Liver (tissue), 8 donors: ENCODE measurements at regions not wholly inside any gene's neighbourhood (a gene's known extent, or its start where the extent isn't known, plus 50 kb on each side); places are given as distances from the start of the nearest gene placed in this dataset.

Experiments used
- DNase-seq: peaks from one replicate; pipeline ENCODE4 v3.0.0-alpha.2; 2017; ENCODE audit warnings: low spot score
- H3K27ac ChIP-seq, 2 donors: one replicate each; pipeline ENCODE4 v1.7.0; 2013; ENCODE audit warnings: inconsistent platforms in 2 of 2, low read length in 2 of 2, control low read depth in 1 of 2, low read depth in 1 of 2, mild to moderate bottlenecking in 1 of 2
- H3K27me3 ChIP-seq, 4 donors: one replicate each; pipeline versions ENCODE4 v1.6.1 to v1.7.0; 2013; ENCODE audit warnings: low read length in 3 of 4, inconsistent platforms in 1 of 4, mild to moderate bottlenecking in 1 of 4, moderate library complexity in 1 of 4; ENCODE audit not compliant: control insufficient read depth in 4 of 4, insufficient read depth in 4 of 4
- H3K36me3 ChIP-seq, 4 donors: one replicate each; pipeline versions ENCODE4 v1.6.1 to v1.7.0; 2013; ENCODE audit warnings: low read length in 3 of 4, mild to moderate bottlenecking in 3 of 4, low read depth in 1 of 4, moderate library complexity in 1 of 4; ENCODE audit not compliant: control insufficient read depth in 4 of 4, insufficient read depth in 3 of 4
- H3K4me1 ChIP-seq, 4 donors: one replicate each; pipeline versions ENCODE4 v1.6.1 to v1.7.0; 2013; ENCODE audit warnings: low read length in 3 of 4, mild to moderate bottlenecking in 3 of 4, moderate library complexity in 1 of 4; ENCODE audit not compliant: control insufficient read depth in 4 of 4, insufficient read depth in 4 of 4
- H3K4me3 ChIP-seq, 3 donors: one replicate each; pipeline versions ENCODE4 v1.6.1 to v1.7.0; 2013; ENCODE audit warnings: low read length in 3 of 3, control low read depth in 1 of 3, low read depth in 1 of 3, mild to moderate bottlenecking in 1 of 3
- H3K9ac ChIP-seq, 2 donors: one replicate each; pipeline ENCODE4 v1.7.0; 2013; ENCODE audit warnings: low read length in 2 of 2, mild to moderate bottlenecking in 2 of 2, moderate library complexity in 2 of 2, control low read depth in 1 of 2, low read depth in 1 of 2
- H3K9me3 ChIP-seq, 4 donors: one replicate each; pipeline versions ENCODE4 v1.6.1 to v1.7.0; 2013; ENCODE audit warnings: low read length in 3 of 4; ENCODE audit not compliant: control insufficient read depth in 4 of 4
- ATF3 ChIP-seq: IDR thresholded peaks from 2 replicates; pipeline ENCODE4 v1.6.1; 2016; ENCODE audit warnings: antibody characterized with exemption
- CTCF ChIP-seq: fragments of 150-350 bp; IDR thresholded peaks from 2 replicates; pipeline ENCODE4 v1.5.1; 2017; ENCODE audit warnings: improper control_type of control experiment, low read depth, low read length; ENCODE audit not compliant: missing input control
- EGR1 ChIP-seq, 2 donors: IDR thresholded peaks; 2 replicates each; pipeline ENCODE4 v1.6.1; 2016 to 2018; ENCODE audit warnings: antibody characterized with exemption in 2 of 2, low read depth in 2 of 2
- GABPA ChIP-seq, 2 donors: IDR thresholded peaks in 1 of 2; conservative IDR thresholded peaks in 1 of 2; 2 replicates each; pipeline ENCODE4 v1.6.1; 2016; ENCODE audit warnings: antibody characterized with exemption in 2 of 2, mild to moderate bottlenecking in 1 of 2, moderate library complexity in 1 of 2
- HNF4A ChIP-seq, 2 donors: conservative IDR thresholded peaks; 2 replicates each; pipeline ENCODE4 v1.6.1; 2016; ENCODE audit warnings: antibody characterized with exemption in 2 of 2, mild to moderate bottlenecking in 2 of 2
- HNF4G ChIP-seq: IDR thresholded peaks from 2 replicates; pipeline ENCODE4 v1.6.1; 2016; ENCODE audit warnings: antibody characterized with exemption
- JUND ChIP-seq, 2 donors: IDR thresholded peaks; 2 replicates each; pipeline ENCODE4 v1.6.1; 2016; ENCODE audit warnings: antibody characterized with exemption in 2 of 2
- MAX ChIP-seq: IDR thresholded peaks from 2 replicates; pipeline ENCODE4 v1.6.1; 2016; ENCODE audit warnings: antibody characterized with exemption
- NR2F2 ChIP-seq: IDR thresholded peaks from 2 replicates; pipeline ENCODE4 v1.6.1; 2016; ENCODE audit warnings: antibody characterized with exemption
- RAD21 ChIP-seq, 2 donors: IDR thresholded peaks; 2 replicates each; pipeline ENCODE4 v1.6.1; 2016; ENCODE audit warnings: antibody characterized with exemption in 2 of 2, mild to moderate bottlenecking in 2 of 2
- RXRA ChIP-seq, 2 donors: IDR thresholded peaks; 2 replicates each; pipeline ENCODE4 v1.6.1; 2017 to 2018; ENCODE audit warnings: antibody characterized with exemption in 2 of 2, mild to moderate bottlenecking in 1 of 2
- TAF1 ChIP-seq: conservative IDR thresholded peaks from 2 replicates; pipeline ENCODE4 v1.6.1; 2016; ENCODE audit warnings: antibody characterized with exemption, mild to moderate bottlenecking
- YY1 ChIP-seq: IDR thresholded peaks from 2 replicates; pipeline ENCODE4 v1.6.1; 2016; ENCODE audit warnings: antibody characterized with exemption, mild to moderate bottlenecking
- ZBTB33 ChIP-seq: IDR thresholded peaks from 2 replicates; pipeline ENCODE4 v1.6.1; 2016; ENCODE audit warnings: antibody characterized with exemption
- WGBS: extraction: QIAGEN DNeasy Blood & Tissue Kit; methylation state at CpG from one replicate; pipeline ENCODE4 v1.1.7; 2013; 5-methylcytosine and 5-hydroxymethylcytosine counted together
- donor health status: healthy.
- donor health status: healthy.
- donor health status: healthy.
- donor health status: healthy.
- donor health status: healthy.

GRCh38 chr12:127286281-127286680, 980.7 kb upstream of the TMEM132C start:
- Histone ChIP-seq H3K9me3 (no peaks in the 10 kb centered on the region), H3K36me3 (no peaks in the 10 kb centered on the region), H3K9ac (no peak overlapping the region), H3K4me1 (no peaks in the 10 kb centered on the region), H3K27ac (no peak overlapping the region), H3K27me3 (no peaks in the 10 kb centered on the region), H3K4me3 (no peak overlapping the region)
- DNase-seq, result no peak
- TF ChIP-seq HNF4G, result no peak
- no peak for TF ChIP-seq TAF1
- no peak for TF ChIP-seq MAX
- no peak for TF ChIP-seq HNF4A (conservative IDR thresholded peaks at IDR 0.05)
- TF ChIP-seq ATF3, result no peak
- no peak for TF ChIP-seq CTCF
- no peak for TF ChIP-seq NR2F2
- TF ChIP-seq RAD21 (IDR thresholded peaks at IDR 0.05), result no peak
- TF ChIP-seq JUND (IDR thresholded peaks at IDR 0.05), result no peak
- TF ChIP-seq YY1, result no peak
- TF ChIP-seq RXRA (IDR thresholded peaks at IDR 0.05), result no peak
- WGBS, result 85% methylated on average over 3 of the region's 3 CpGs

- Histone ChIP-seq H3K4me3 (no peak overlapping the region), H3K9ac (no peak overlapping the region), H3K9me3 (no peaks in the 10 kb centered on the region), H3K27me3 (no peaks in the 10 kb centered on the region), H3K27ac (no peak overlapping the region), H3K36me3 (no peaks in the 10 kb centered on the region), H3K4me1 (no peaks in the 10 kb centered on the region)
- WGBS, result 95% methylated on average over 11 of the region's 11 CpGs
- no peak for DNase-seq
- no peak for TF ChIP-seq NR2F2
- no peak for TF ChIP-seq ATF3
- no peak for TF ChIP-seq TAF1
- no peak for TF ChIP-seq GABPA (IDR thresholded peaks at IDR 0.05 in 1 of 2, conservative IDR thresholded peaks at IDR 0.05 in 1 of 2)
- TF ChIP-seq RXRA (IDR thresholded peaks at IDR 0.05), result no peak
- TF ChIP-seq JUND (IDR thresholded peaks at IDR 0.05), result no peak
These were observed 979.7 kb upstream of the TMEM132C start for GRCh38 chr12:127287256-127287655.

GRCh38 chr12:127290251-127290650, 976.7 kb upstream of the TMEM132C start:
- WGBS, result 81% methylated on average over 5 of the region's 5 CpGs
- Histone ChIP-seq H3K27ac (no peak overlapping the region), H3K4me3 (no peak overlapping the region), H3K9me3 (no peaks in the 10 kb centered on the region), H3K4me1 (no peaks in the 10 kb centered on the region), H3K27me3 (no peaks in the 10 kb centered on the region), H3K36me3 (no peaks in the 10 kb centered on the region), H3K9ac (no peak overlapping the region)
- no peak for TF ChIP-seq TAF1
- TF ChIP-seq MAX, result no peak
- no peak for TF ChIP-seq EGR1 (IDR thresholded peaks at IDR 0.05; ENCODE audit: low read depth in 2 of 2)
- TF ChIP-seq HNF4G, result no peak
- TF ChIP-seq ATF3, result no peak
- TF ChIP-seq RAD21 (IDR thresholded peaks at IDR 0.05), result no peak
- no peak for TF ChIP-seq RXRA (IDR thresholded peaks at IDR 0.05)
- TF ChIP-seq ZBTB33, result no peak
- DNase-seq, result no peak
